HCT116 (cell line): ENCODE measurements at regions not wholly inside any gene's neighbourhood (a gene's known extent, or its start where the extent isn't known, plus 50 kb on each side); places are given as distances from the start of the nearest gene placed in this dataset.

Source experiments
- ATAC-seq: fragments of 200-7000 bp; cut with Tn5 transposase; 2 replicates; pipeline ENCODE4 v1.9.1; 2020; ENCODE audit warnings: mild to moderate bottlenecking, moderate library complexity
- BruUV-seq: library from RNA; stranded (reverse); fragments of 400-500 nt; replicated peaks from 2 replicates; lab custom pipeline; 2021; lab: Mats Ljungman, UMichigan
- CTCF ChIA-PET: fragments of 300-600 bp; sonication (Branson Sonifier 250); formaldehyde crosslinking; loops from one replicate; lab custom pipeline; 2021; ENCODE audit warnings: antibody characterized with exemption; lab: Charles Lee
- POLR2A ChIA-PET: fragments of 300-600, 350-600 bp; sonication (Branson Sonifier 250); formaldehyde crosslinking; loops from one replicate; lab custom pipeline; 2021; ENCODE audit warnings: antibody characterized with exemption; lab: Charles Lee
- RAD21 ChIA-PET, 2 experiments: fragments of 300-600 bp; sonication (Branson Sonifier 250); formaldehyde crosslinking; loops; one replicate each; lab custom pipeline; 2023; ENCODE audit warnings: low total read pairs in 2 of 2; ENCODE audit not compliant: uncharacterized antibody in 2 of 2, unreplicated experiment in 2 of 2, low non-redundant PET in 1 of 2; lab: Charles Lee
- DNase-seq: peaks from one replicate; pipeline ENCODE4 v3.0.0-alpha.2; 2010; ENCODE audit warnings: low read depth, low spot score
- H2AFZ ChIP-seq: fragments of 200-600 bp; shearing (Covaris generic), sonication (generic); 2 replicates; pipeline ENCODE4 v1.6.1; 2017; ENCODE audit warnings: low read depth, mixed run types, mixed read lengths, antibody characterized with exemption, low read length; ENCODE audit not compliant: poor library complexity, severe bottlenecking
- H3K27ac ChIP-seq: 2 replicates; pipeline ENCODE4 v1.5.1; 2012; ENCODE audit warnings: low read depth, low read length
- H3K27me3 ChIP-seq: fragments of 200-600 bp; sonication (generic); 2 replicates; pipeline ENCODE4 v1.6.1; 2016; ENCODE audit warnings: mixed run types, low read length, mixed read lengths; ENCODE audit not compliant: insufficient read depth
- H3K36me3 ChIP-seq, 2 experiments: fragments of 200-500 bp in 1 of 2; fragments of 200-600 bp in 1 of 2; sonication (Bioruptor generic) in 1 of 2; sonication (generic) in 1 of 2; 2 replicates each; pipeline versions ENCODE4 v1.5.1 to v1.6.1; 2014 to 2016; ENCODE audit warnings: low read length in 2 of 2, inconsistent platforms in 1 of 2, mixed read lengths in 1 of 2, mixed run types in 1 of 2; ENCODE audit not compliant: insufficient read depth in 2 of 2, control insufficient read depth in 1 of 2
- H3K4me1 ChIP-seq, 2 experiments: fragments of 200-600 bp in 1 of 2; sonication (generic) in 1 of 2; 2 replicates each; pipeline versions ENCODE4 v1.5.1 to v1.6.1; 2012 to 2017; ENCODE audit warnings: low read length in 2 of 2, inconsistent platforms in 1 of 2, mild to moderate bottlenecking in 1 of 2, mixed read lengths in 1 of 2, mixed run types in 1 of 2, moderate library complexity in 1 of 2; ENCODE audit not compliant: insufficient read depth in 2 of 2, control insufficient read depth in 1 of 2
- H3K4me2 ChIP-seq: fragments of 200-600 bp; sonication (generic); 2 replicates; pipeline ENCODE4 v1.6.1; 2017; ENCODE audit warnings: mixed run types, low read length, mixed read lengths
- H3K4me3 ChIP-seq, 2 experiments: fragments of 200-600 bp in 1 of 2; sonication (generic) in 1 of 2; replicated peaks in 1 of 2; 2 replicates each; pipeline ENCODE4 v1.5.1; 2011 to 2016; ENCODE audit warnings: low read length in 2 of 2, control low read depth in 1 of 2, low read depth in 1 of 2, mild to moderate bottlenecking in 1 of 2, mixed read lengths in 1 of 2, mixed run types in 1 of 2
- H3K79me2 ChIP-seq: fragments of 200-600 bp; sonication (generic); 2 replicates; pipeline ENCODE4 v1.6.1; 2017; ENCODE audit warnings: mild to moderate bottlenecking, mixed run types, low read length, moderate library complexity, mixed read lengths; ENCODE audit not compliant: insufficient read depth
- H3K9ac ChIP-seq: fragments of 200-600 bp; sonication (generic); 2 replicates; pipeline ENCODE4 v1.6.1; 2016; ENCODE audit warnings: low read length, mixed read lengths
- H3K9me2 ChIP-seq: fragments of 200-600 bp; sonication (generic), shearing (Covaris generic); 2 replicates; pipeline ENCODE4 v1.6.1; 2017; ENCODE audit warnings: mixed run types, mild to moderate bottlenecking, moderate library complexity; ENCODE audit not compliant: insufficient read depth
- H3K9me3 ChIP-seq, 2 experiments: fragments of 200-500 bp in 1 of 2; fragments of 200-600 bp in 1 of 2; sonication (Bioruptor generic) in 1 of 2; sonication (generic) in 1 of 2; 2 replicates each; pipeline ENCODE4 v1.6.1; 2014 to 2017; ENCODE audit warnings: low read length in 2 of 2, mixed read lengths in 2 of 2, inconsistent platforms in 1 of 2, low read depth in 1 of 2, mild to moderate bottlenecking in 1 of 2, mixed run types in 1 of 2, moderate library complexity in 1 of 2; ENCODE audit not compliant: control insufficient read depth in 1 of 2, insufficient read depth in 1 of 2
- H4K20me1 ChIP-seq: fragments of 200-600 bp; sonication (generic), shearing (Covaris generic); 2 replicates; pipeline ENCODE4 v1.6.1; 2017; ENCODE audit warnings: mixed run types, mild to moderate bottlenecking, moderate library complexity; ENCODE audit not compliant: insufficient read depth
- ATF3 ChIP-seq: IDR thresholded peaks from 2 replicates; pipeline ENCODE4 v1.6.1; 2012
- CBX3 ChIP-seq: IDR thresholded peaks from 2 replicates; pipeline ENCODE4 v1.6.1; 2012; ENCODE audit warnings: low read depth
- CTCF ChIP-seq, 3 experiments: fragments of 200-600 bp in 1 of 3; sonication (generic) in 1 of 3; IDR thresholded peaks in 2 of 3; conservative IDR thresholded peaks in 1 of 3; 2 replicates each; pipeline ENCODE4 v1.5.1; 2012 to 2017; ENCODE audit warnings: low read depth in 2 of 3, low read length in 2 of 3, antibody characterized with exemption in 1 of 3, borderline replicate concordance in 1 of 3, control low read depth in 1 of 3, mild to moderate bottlenecking in 1 of 3, mixed read lengths in 1 of 3, mixed run types in 1 of 3, moderate library complexity in 1 of 3; ENCODE audit not compliant: insufficient read depth in 1 of 3
- EZH2phosphoT487 ChIP-seq: fragments of 200-600 bp; IDR thresholded peaks from 2 replicates; pipeline ENCODE4 v1.6.1; 2018; ENCODE audit warnings: antibody characterized with exemption, borderline replicate concordance
- FOSL1 ChIP-seq: IDR thresholded peaks from 2 replicates; pipeline ENCODE4 v1.6.1; 2012; ENCODE audit warnings: low read depth
- RAD21 ChIP-seq: IDR thresholded peaks from 2 replicates; pipeline ENCODE4 v1.6.1; 2012; ENCODE audit warnings: low read depth, mild to moderate bottlenecking
- SRF ChIP-seq: IDR thresholded peaks from 2 replicates; pipeline ENCODE4 v1.6.1; 2012; ENCODE audit warnings: low read depth
- ZBTB33 ChIP-seq: IDR thresholded peaks from 2 replicates; pipeline ENCODE4 v1.6.1; 2011; ENCODE audit warnings: mild to moderate bottlenecking, low read length, moderate library complexity; ENCODE audit not compliant: insufficient replicate concordance; ENCODE audit errors: extremely low read depth
- ZFX ChIP-seq: fragments of 450-650 bp; IDR thresholded peaks from 2 replicates; pipeline ENCODE4 v1.6.1; 2017
- intact Hi-C: fragments of 100-400 bp; cut with micrococcal nuclease; formaldehyde crosslinking; loops from 2 replicates; pipeline ENCODE4 v1.10.0; 2022

- Histone ChIP-seq H2AFZ (no peak overlapping the region), H3K36me3 (no peaks in the 10 kb centered on the region), H3K4me3 (no peak overlapping the region), H3K79me2 (no peaks in the 10 kb centered on the region), H3K27me3 (peaks cover 39% of the 10 kb centered on the region), H3K4me1 (no peaks in the 10 kb centered on the region), H3K27ac (no peak overlapping the region), H3K4me2 (no peak overlapping the region), H3K9ac (no peak overlapping the region), H3K9me3 (no peaks in the 10 kb centered on the region; a peak in 1 of 4 replicates), H3K9me2 (no peaks in the 10 kb centered on the region), H4K20me1 (no peaks in the 10 kb centered on the region)
- ChIA-PET RAD21 (no interaction called here), CTCF (no interaction called here), POLR2A (no interaction called here)
- BruUV-seq = no TSS peak
- ATAC-seq (no peak), DNase-seq (no peak)
- TF ChIP-seq ZBTB33 (no peak), ZFX (no peak), ATF3 (no peak), CBX3 (no peak), EZH2phosphoT487 (no peak), RAD21 (no peak)
- intact Hi-C loops = no loop called here
Observed at GRCh38 chr3:99393961-99394360, 244.4 kb upstream of the COL8A1 start.

- Histone ChIP-seq H3K27me3 (peaks cover 41% of the 10 kb centered on the region), H4K20me1 (no peaks in the 10 kb centered on the region), H3K4me3 (no peak overlapping the region), H3K9me2 (no peaks in the 10 kb centered on the region), H2AFZ (no peak overlapping the region), H3K9ac (no peak overlapping the region), H3K36me3 (no peaks in the 10 kb centered on the region), H3K4me2 (no peak overlapping the region), H3K9me3 (no peaks in the 10 kb centered on the region), H3K4me1 (no peaks in the 10 kb centered on the region), H3K27ac (no peak overlapping the region), H3K79me2 (no peaks in the 10 kb centered on the region)
- RAD21 ChIA-PET = no interaction called here
- BruUV-seq = no TSS peak
- intact Hi-C loops = no loop called here
- POLR2A ChIA-PET = no interaction called here
- DNase-seq (no peak), ATAC-seq (no peak)
- CTCF ChIA-PET = no interaction called here
- TF ChIP-seq CTCF (IDR thresholded peaks at IDR 0.05 in 2 of 3, conservative IDR thresholded peaks at IDR 0.05 in 1 of 3; ENCODE audit: borderline replicate concordance in 1 of 3, insufficient read depth in 1 of 3, low read depth in 2 of 3, low read length in 2 of 3) (no peak), RAD21 (no peak), ATF3 (no peak), FOSL1 (no peak), EZH2phosphoT487 (no peak), SRF (no peak)
Observed at GRCh38 chr3:99388780-99389179, 249.6 kb upstream of the COL8A1 start.
